HEK293 (cell line): ENCODE measurements at regions not wholly inside any gene's neighbourhood (a gene's known extent, or its start where the extent isn't known, plus 50 kb on each side); places are given as distances from the start of the nearest gene placed in this dataset.

Experiments used
- CTCF ChIA-PET: fragments of 350-600 bp; formaldehyde crosslinking; extraction: SDS; loops from one replicate; lab custom pipeline; 2021; ENCODE audit warnings: antibody characterized with exemption; lab: Yijun Ruan, JAX
- POLR2A ChIA-PET: fragments of 300-600 bp; formaldehyde crosslinking; extraction: SDS; loops from one replicate; lab custom pipeline; 2020; ENCODE audit warnings: antibody characterized with exemption, inconsistent platforms; lab: Yijun Ruan, JAX
- H3K27ac ChIP-seq: fragments of 200-500 bp; sonication (Bioruptor generic); 2 replicates; pipeline ENCODE4 v1.5.1; 2014; ENCODE audit warnings: low read depth, low read length, control low read depth, inconsistent platforms; ENCODE audit errors: extremely low read depth
- H3K36me3 ChIP-seq, 2 experiments: fragments of 200-500 bp in 1 of 2; sonication (Bioruptor generic) in 1 of 2; 1 replicate in 1 of 2; 2 replicates in 1 of 2; pipeline ENCODE4 v1.5.1; 2014 to 2017; ENCODE audit warnings: inconsistent platforms in 2 of 2, low read length in 2 of 2; ENCODE audit not compliant: control insufficient read depth in 2 of 2, insufficient read depth in 1 of 2
- H3K4me1 ChIP-seq: fragments of 200-500 bp; sonication (Bioruptor generic); 2 replicates; pipeline ENCODE4 v1.5.1; 2014; ENCODE audit warnings: mild to moderate bottlenecking, low read length, inconsistent platforms; ENCODE audit not compliant: control insufficient read depth, insufficient read depth
- H3K4me3 ChIP-seq: 2 replicates; pipeline ENCODE4 v1.5.1; 2011; ENCODE audit warnings: low read depth, mild to moderate bottlenecking, control low read depth, low read length, moderate library complexity
- H3K9me3 ChIP-seq: fragments of 200-500 bp; sonication (Bioruptor generic); 2 replicates; pipeline ENCODE4 v1.5.1; 2014; ENCODE audit warnings: low read depth, low read length, inconsistent platforms; ENCODE audit not compliant: control insufficient read depth, insufficient read depth
- KLF16 ChIP-seq: fragments of 450-650 bp; formaldehyde crosslinking; IDR thresholded peaks from 2 replicates; pipeline ENCODE4 v1.5.1; 2017; ENCODE audit warnings: missing biosample characterization, missing genetic modification characterization
- KLF7 ChIP-seq: fragments of 450-650 bp; formaldehyde crosslinking; IDR thresholded peaks from 2 replicates; pipeline ENCODE4 v1.5.1; 2016; ENCODE audit warnings: missing biosample characterization, missing genetic modification characterization, borderline replicate concordance
- PRDM6 ChIP-seq: fragments of 450-650 bp; formaldehyde crosslinking; IDR thresholded peaks from 2 replicates; pipeline ENCODE4 v1.5.1; 2017; ENCODE audit warnings: missing biosample characterization, missing genetic modification characterization
- REST ChIP-seq: fragments of 450-650 bp; formaldehyde crosslinking; IDR thresholded peaks from 2 replicates; pipeline ENCODE4 v1.5.1; 2016; ENCODE audit warnings: missing biosample characterization, missing genetic modification characterization
- TSHZ1 ChIP-seq: fragments of 450-650 bp; formaldehyde crosslinking; IDR thresholded peaks from 2 replicates; pipeline ENCODE4 v1.5.1; 2016; ENCODE audit warnings: missing biosample characterization, missing genetic modification characterization, borderline replicate concordance
- ZBTB11 ChIP-seq: fragments of 450-650 bp; formaldehyde crosslinking; conservative IDR thresholded peaks from 2 replicates; pipeline ENCODE4 v1.5.1; 2016; ENCODE audit warnings: low read depth, missing biosample characterization, missing genetic modification characterization
- ZBTB7A ChIP-seq: fragments of 450-650 bp; formaldehyde crosslinking; IDR thresholded peaks from 2 replicates; pipeline ENCODE4 v1.5.1; 2016; ENCODE audit warnings: low read depth, missing biosample characterization, missing genetic modification characterization
- ZNF169 ChIP-seq: fragments of 450-650 bp; formaldehyde crosslinking; IDR thresholded peaks from 2 replicates; pipeline ENCODE4 v1.5.1; 2016; ENCODE audit warnings: missing biosample characterization, missing genetic modification characterization
- ZNF23 ChIP-seq: fragments of 450-650 bp; formaldehyde crosslinking; IDR thresholded peaks from 2 replicates; pipeline ENCODE4 v1.5.1; 2016; ENCODE audit warnings: missing biosample characterization, missing genetic modification characterization, borderline replicate concordance
- ZNF274 ChIP-seq, 2 experiments: fragments of 200-500 bp in 1 of 2; fragments of 450-650 bp in 1 of 2; sonication (Bioruptor generic) in 1 of 2; formaldehyde crosslinking in 1 of 2; IDR thresholded peaks; 2 replicates each; pipeline versions ENCODE4 v1.5.1 to v1.6.1; 2014 to 2016; ENCODE audit warnings: borderline replicate concordance in 1 of 2, inconsistent platforms in 1 of 2, low read length in 1 of 2, missing biosample characterization in 1 of 2, missing genetic modification characterization in 1 of 2
- ZNF302 ChIP-seq: fragments of 450-650 bp; formaldehyde crosslinking; IDR thresholded peaks from 2 replicates; pipeline ENCODE4 v1.5.1; 2016; ENCODE audit warnings: missing biosample characterization, missing genetic modification characterization, low read depth
- ZNF366 ChIP-seq: fragments of 450-650 bp; formaldehyde crosslinking; conservative IDR thresholded peaks from 2 replicates; pipeline ENCODE4 v1.5.1; 2016; ENCODE audit warnings: missing biosample characterization, missing genetic modification characterization
- ZNF530 ChIP-seq: fragments of 450-650 bp; formaldehyde crosslinking; IDR thresholded peaks from 2 replicates; pipeline ENCODE4 v1.5.1; 2016; ENCODE audit warnings: low read depth, missing biosample characterization, missing genetic modification characterization
- ZNF561 ChIP-seq: fragments of 450-650 bp; IDR thresholded peaks from 2 replicates; pipeline ENCODE4 v1.5.1; 2018; ENCODE audit warnings: missing biosample characterization, missing genetic modification characterization, borderline replicate concordance
- ZNF596 ChIP-seq: fragments of 450-650 bp; IDR thresholded peaks from 2 replicates; pipeline ENCODE4 v1.5.0; 2018; ENCODE audit warnings: missing biosample characterization, mild to moderate bottlenecking, missing genetic modification characterization, moderate library complexity
- ZNF600 ChIP-seq: fragments of 450-650 bp; formaldehyde crosslinking; IDR thresholded peaks from 2 replicates; pipeline ENCODE4 v1.5.1; 2016; ENCODE audit warnings: missing biosample characterization, missing genetic modification characterization
- ZNF776 ChIP-seq: fragments of 450-650 bp; formaldehyde crosslinking; IDR thresholded peaks from 2 replicates; pipeline ENCODE4 v1.5.0; 2017; ENCODE audit warnings: missing biosample characterization, missing genetic modification characterization, borderline replicate concordance
- ZSCAN4 ChIP-seq: fragments of 450-650 bp; formaldehyde crosslinking; IDR thresholded peaks from 2 replicates; pipeline ENCODE4 v1.5.1; 2017; ENCODE audit warnings: missing biosample characterization, missing genetic modification characterization
- ZSCAN5A ChIP-seq: fragments of 450-650 bp; formaldehyde crosslinking; IDR thresholded peaks from 2 replicates; pipeline ENCODE4 v1.5.1; 2016; ENCODE audit warnings: missing biosample characterization, missing genetic modification characterization

GRCh38 chr11:23688835-23689234 is 808.0 kb upstream of the LUZP2 start:
- no peak overlapping the region for H3K4me3 ChIP-seq
- H3K9me3 ChIP-seq, result no peaks in the 10 kb centered on the region
- no peaks in the 10 kb centered on the region for H3K36me3 ChIP-seq
- H3K27ac ChIP-seq, result no peak overlapping the region
- no peaks in the 10 kb centered on the region for H3K4me1 ChIP-seq
- TF ChIP-seq ZNF600 (no peak), ZBTB11 (tag by site-specific recombination) (no peak), ZNF776 (no peak), PRDM6 (tag by site-specific recombination) (no peak), TSHZ1 (tag by site-specific recombination) (no peak), KLF16 (no peak), ZNF530 (tag by site-specific recombination) (no peak), KLF7 (tag by site-specific recombination) (no peak), REST (no peak), ZNF561 (tag by site-specific recombination) (no peak), ZNF169 (no peak), ZNF366 (no peak), ZNF23 (tag by site-specific recombination) (no peak), ZSCAN4 (no peak), ZNF596 (tag by site-specific recombination) (no peak), ZNF274 (IDR thresholded peaks at IDR 0.05; ENCODE audit: low read length) (no peak), ZNF274 (tag by site-specific recombination; IDR thresholded peaks at IDR 0.05; ENCODE audit: borderline replicate concordance) (no peak), ZSCAN5A (tag by site-specific recombination) (no peak), ZBTB7A (tag by site-specific recombination) (no peak), ZNF302 (tag by site-specific recombination) (no peak)
- CTCF ChIA-PET, result no interaction called here
- POLR2A ChIA-PET, result no interaction called here
